ENCODE measurements at regions not wholly inside any gene's neighbourhood (a gene's known extent, or its start where the extent isn't known, plus 50 kb on each side); places are given as distances from the start of the nearest gene placed in this dataset.

GRCh38 chr18:60003610-60004185 lies 103.9 kb downstream of the PMAIP1 start:
- Histone ChIP-seq H3K4me2 (no peak overlapping the region), H3K9me2 (no peaks in the 10 kb centered on the region), H4K20me1 (ENCODE audit: insufficient read depth) (no peaks in the 10 kb centered on the region), H2AFZ (ENCODE audit: low read depth) (no peak overlapping the region), H3K27ac (ENCODE audit: low read depth in 2 of 2, low read length in 1 of 2) (no peak overlapping the region), H3F3A (replicated peaks; ENCODE audit: insufficient read depth) (no peaks in the 10 kb centered on the region), H3K9me3 (no peaks in the 10 kb centered on the region), H3K9ac (no peak overlapping the region), H3K79me2 (ENCODE audit: insufficient read depth) (no peaks in the 10 kb centered on the region), H3K27me3 (ENCODE audit: insufficient read depth) (no peaks in the 10 kb centered on the region), H3K4me1 (ENCODE audit: control insufficient read depth in 1 of 2, insufficient read depth in 2 of 2, low read depth in 1 of 2, low read length in 1 of 2) (no peaks in the 10 kb centered on the region; a peak in 1 of 4 replicates), H3K36me3 (replicated peaks in 1 of 2; ENCODE audit: control insufficient read depth in 1 of 2, insufficient read depth in 2 of 2, low read length in 1 of 2) (peaks cover 0 to 6% of the 10 kb centered on the region in 2 experiments), H3K4me3 (ENCODE audit: low read depth in 2 of 2, low read length in 1 of 2) (no peak overlapping the region)
- 95% methylated on average over 7 of the region's 16 CpGs for WGBS (ENCODE audit: low lambda C conversion rate)
- no peak for DNase-seq
- CTCF ChIA-PET = interaction anchor here (1.0 to 1.3 kb wide), 3 partner anchors 9 to 545 kb away, joined by 3 read pairs; no protein-coding TSS in a partner anchor
- POLR2A ChIA-PET = no interaction called here
- no peak for TF ChIP-seq RFX5 (IDR thresholded peaks at IDR 0.05; ENCODE audit: low read length)
- TF ChIP-seq RXRA (IDR thresholded peaks at IDR 0.05; ENCODE audit: borderline replicate concordance, low read depth) = no peak
- TF ChIP-seq SMC3 (IDR thresholded peaks at IDR 0.05; ENCODE audit: low read depth, low read length) = no peak
- no peak for TF ChIP-seq FOXJ3 (CRISPR knock-in tag; IDR thresholded peaks at IDR 0.05)
- no peak for TF ChIP-seq IRF3 (IDR thresholded peaks at IDR 0.05; ENCODE audit: low read depth, low read length)
- TF ChIP-seq TCF12 (IDR thresholded peaks at IDR 0.05) = no peak
- no peak for TF ChIP-seq RCOR1 (IDR thresholded peaks at IDR 0.05; ENCODE audit: low read length)
- TF ChIP-seq USF2 (IDR thresholded peaks at IDR 0.05; ENCODE audit: borderline replicate concordance, low read depth, low read length) = no peak
- TF ChIP-seq NFIC (IDR thresholded peaks at IDR 0.05; ENCODE audit: borderline replicate concordance) = no peak
- no peak for TF ChIP-seq CTCF (IDR thresholded peaks at IDR 0.05)
- TF ChIP-seq POLR2AphosphoS5 (IDR thresholded peaks at IDR 0.05; ENCODE audit: low read depth, low read length) = no peak
- no peak for TF ChIP-seq RAD21 (IDR thresholded peaks at IDR 0.05; ENCODE audit: low read length)
- TF ChIP-seq USF1 (IDR thresholded peaks at IDR 0.05; ENCODE audit: borderline replicate concordance, low read depth) = no peak
- TF ChIP-seq PBX3 (IDR thresholded peaks at IDR 0.05) = no peak
- TF ChIP-seq REST (IDR thresholded peaks at IDR 0.05; ENCODE audit: low read depth, low read length) = no peak
- TF ChIP-seq GABPA (IDR thresholded peaks at IDR 0.05; ENCODE audit: low read depth) = no peak
